WTC11 (cell line): ENCODE measurements at regions not wholly inside any gene's neighbourhood (a gene's known extent, or its start where the extent isn't known, plus 50 kb on each side); places are given as distances from the start of the nearest gene placed in this dataset.

Experiments used
- NFE2L1 ChIP-seq: sonication (generic); formaldehyde crosslinking; IDR thresholded peaks from 2 replicates; pipeline ENCODE4 v1.8.1; 2023; ENCODE audit warnings: missing genetic modification reagents
- ZNF263 ChIP-seq: sonication (generic); formaldehyde crosslinking; IDR thresholded peaks from 2 replicates; pipeline ENCODE4 v1.8.1; 2022; ENCODE audit warnings: low read depth, mild to moderate bottlenecking, moderate library complexity, missing genetic modification reagents
- TF ChIP-seq, protein P1 (sequence below): fragments of 200-600 bp; IDR thresholded peaks from 2 replicates; pipeline ENCODE4 v1.8.0; 2022; ENCODE audit warnings: antibody characterized with exemption
- TF ChIP-seq, protein P2 (sequence below): sonication (generic); formaldehyde crosslinking; IDR thresholded peaks from 2 replicates; pipeline ENCODE4 v1.8.0; 2022; ENCODE audit warnings: mild to moderate bottlenecking, missing genetic modification reagents

DNA sequence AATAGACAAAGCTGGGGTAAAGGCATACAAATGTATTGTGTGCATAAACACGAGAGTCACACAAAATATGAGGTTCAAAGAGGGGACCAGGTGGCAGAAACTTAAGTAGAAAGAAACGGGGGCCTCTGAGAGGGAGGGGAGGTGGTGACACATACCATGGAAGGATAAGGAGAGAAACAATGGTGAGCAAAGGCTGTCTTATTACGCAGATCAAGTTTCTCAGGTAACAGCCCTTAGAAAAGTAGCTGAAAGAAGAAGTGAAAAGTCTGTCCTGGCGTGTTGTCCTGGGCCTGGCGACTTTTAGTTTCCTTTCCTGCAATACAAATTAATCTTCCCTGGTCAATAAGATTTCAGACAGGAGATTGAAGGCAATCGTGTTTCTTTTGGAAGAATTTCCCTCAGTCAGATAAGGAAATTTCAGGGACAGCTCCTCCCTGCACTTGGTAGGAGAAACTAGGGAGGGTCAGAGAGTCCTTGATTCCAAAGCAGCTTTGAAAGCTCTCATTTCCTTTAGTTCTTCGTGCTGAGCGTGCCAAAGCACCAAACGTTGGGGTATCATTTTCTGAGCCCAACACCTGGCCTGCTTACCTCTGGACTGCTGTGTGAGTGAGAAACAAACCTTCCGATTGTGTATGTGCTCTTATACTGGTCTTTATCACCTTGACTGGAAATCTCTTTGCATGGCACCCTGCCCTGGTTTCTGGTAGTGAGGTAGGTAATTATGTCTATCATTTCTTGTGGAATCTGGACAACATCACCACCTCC lies 676.7 kb upstream of the LCORL start:
- TF ChIP-seq NFE2L1 (CRISPR knock-in tag) = no peak
- TF ChIP-seq, protein P1, sequence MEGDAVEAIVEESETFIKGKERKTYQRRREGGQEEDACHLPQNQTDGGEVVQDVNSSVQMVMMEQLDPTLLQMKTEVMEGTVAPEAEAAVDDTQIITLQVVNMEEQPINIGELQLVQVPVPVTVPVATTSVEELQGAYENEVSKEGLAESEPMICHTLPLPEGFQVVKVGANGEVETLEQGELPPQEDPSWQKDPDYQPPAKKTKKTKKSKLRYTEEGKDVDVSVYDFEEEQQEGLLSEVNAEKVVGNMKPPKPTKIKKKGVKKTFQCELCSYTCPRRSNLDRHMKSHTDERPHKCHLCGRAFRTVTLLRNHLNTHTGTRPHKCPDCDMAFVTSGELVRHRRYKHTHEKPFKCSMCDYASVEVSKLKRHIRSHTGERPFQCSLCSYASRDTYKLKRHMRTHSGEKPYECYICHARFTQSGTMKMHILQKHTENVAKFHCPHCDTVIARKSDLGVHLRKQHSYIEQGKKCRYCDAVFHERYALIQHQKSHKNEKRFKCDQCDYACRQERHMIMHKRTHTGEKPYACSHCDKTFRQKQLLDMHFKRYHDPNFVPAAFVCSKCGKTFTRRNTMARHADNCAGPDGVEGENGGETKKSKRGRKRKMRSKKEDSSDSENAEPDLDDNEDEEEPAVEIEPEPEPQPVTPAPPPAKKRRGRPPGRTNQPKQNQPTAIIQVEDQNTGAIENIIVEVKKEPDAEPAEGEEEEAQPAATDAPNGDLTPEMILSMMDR = no peak
- no peak for TF ChIP-seq ZNF263 (CRISPR knock-in tag)
- TF ChIP-seq, protein P2, sequence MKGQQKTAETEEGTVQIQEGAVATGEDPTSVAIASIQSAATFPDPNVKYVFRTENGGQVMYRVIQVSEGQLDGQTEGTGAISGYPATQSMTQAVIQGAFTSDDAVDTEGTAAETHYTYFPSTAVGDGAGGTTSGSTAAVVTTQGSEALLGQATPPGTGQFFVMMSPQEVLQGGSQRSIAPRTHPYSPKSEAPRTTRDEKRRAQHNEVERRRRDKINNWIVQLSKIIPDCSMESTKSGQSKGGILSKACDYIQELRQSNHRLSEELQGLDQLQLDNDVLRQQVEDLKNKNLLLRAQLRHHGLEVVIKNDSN (CRISPR knock-in tag) = no peak
